RWPE2 (cell line): ENCODE measurements at regions not wholly inside any gene's neighbourhood (a gene's known extent, or its start where the extent isn't known, plus 50 kb on each side); places are given as distances from the start of the nearest gene placed in this dataset.

Source experiments
- ATAC-seq: fragments of 200-7000 bp; cut with Tn5 transposase; 3 replicates; pipeline ENCODE4 v1.9.1; 2021; ENCODE audit warnings: low read depth
- DNase-seq: peaks from one replicate; pipeline ENCODE4 v3.0.0-alpha.2; 2020; ENCODE audit warnings: low spot score
- H3K27ac ChIP-seq: fragments of 450-650 bp; 2 replicates; pipeline ENCODE4 v1.5.1; 2017; ENCODE audit warnings: mild to moderate bottlenecking; ENCODE audit not compliant: poor library complexity, severe bottlenecking
- H3K27me3 ChIP-seq: fragments of 250-450 bp; sonication (Bioruptor Pico); 2 replicates; pipeline ENCODE4 v1.5.1; 2021; ENCODE audit warnings: mild to moderate bottlenecking, moderate library complexity; ENCODE audit not compliant: insufficient read depth, poor library complexity, severe bottlenecking
- H3K36me3 ChIP-seq: fragments of 250-450 bp; sonication (Bioruptor Pico); 2 replicates; pipeline ENCODE4 v1.5.1; 2020; ENCODE audit warnings: low read depth, mild to moderate bottlenecking, moderate library complexity
- H3K4me1 ChIP-seq: fragments of 250-450 bp; sonication (Bioruptor Pico); 2 replicates; pipeline ENCODE4 v1.5.1; 2021; ENCODE audit warnings: mild to moderate bottlenecking, moderate library complexity; ENCODE audit not compliant: insufficient read depth, poor library complexity, severe bottlenecking
- H3K4me3 ChIP-seq: fragments of 250-450 bp; sonication (Bioruptor Pico); 2 replicates; pipeline ENCODE4 v1.5.1; 2021; ENCODE audit warnings: mild to moderate bottlenecking, moderate library complexity; ENCODE audit not compliant: severe bottlenecking
- H3K9me3 ChIP-seq: fragments of 250-450 bp; sonication (Bioruptor Pico); 2 replicates; pipeline ENCODE4 v1.5.1; 2021; ENCODE audit warnings: mild to moderate bottlenecking, moderate library complexity; ENCODE audit not compliant: severe bottlenecking
- CTCF ChIP-seq: fragments of 450-650 bp; IDR thresholded peaks from one replicate; pipeline ENCODE4 v1.5.1; 2017; ENCODE audit warnings: mild to moderate bottlenecking, moderate library complexity; ENCODE audit not compliant: poor library complexity, severe bottlenecking

- no peak for TF ChIP-seq CTCF
- H3K9me3 ChIP-seq = no peaks in the 10 kb centered on the region
- H3K27me3 ChIP-seq = peaks cover 3% of the 10 kb centered on the region
- H3K36me3 ChIP-seq = no peaks in the 10 kb centered on the region
- H3K4me3 ChIP-seq = no peak overlapping the region
- DNase-seq (no peak), ATAC-seq (no peak)
- no peak overlapping the region for H3K27ac ChIP-seq
- H3K4me1 ChIP-seq = no peaks in the 10 kb centered on the region
Measured at GRCh38 chr3:116849261-116849688, 139.7 kb downstream of the TUSC7 start.

- no peak for DNase-seq
- H3K27ac ChIP-seq = no peak overlapping the region
Measured at GRCh38 chr3:116852803-116853202, 143.2 kb downstream of the TUSC7 start.

GRCh38 chr3:116863270-116863770, 153.7 kb downstream of the TUSC7 start:
- ATAC-seq = no peak
- Histone ChIP-seq H3K36me3 (no peaks in the 10 kb centered on the region), H3K4me3 (no peak overlapping the region), H3K27ac (no peak overlapping the region), H3K9me3 (no peaks in the 10 kb centered on the region), H3K4me1 (no peaks in the 10 kb centered on the region), H3K27me3 (no peaks in the 10 kb centered on the region)
- TF ChIP-seq CTCF = no peak
- no peak for DNase-seq

More at GRCh38 chr3:116852803-116853202, 143.2 kb downstream of the TUSC7 start:
- H3K9me3 ChIP-seq = no peaks in the 10 kb centered on the region
- TF ChIP-seq CTCF = no peak
- no peak for ATAC-seq
- H3K4me3 ChIP-seq = no peak overlapping the region
- H3K4me1 ChIP-seq = no peaks in the 10 kb centered on the region
- peaks cover 3% of the 10 kb centered on the region for H3K27me3 ChIP-seq
- H3K36me3 ChIP-seq = no peaks in the 10 kb centered on the region

GRCh38 chr3:116863822-116864589, 154.4 kb downstream of the TUSC7 start:
- no peak overlapping the region for H3K27ac ChIP-seq
- peak; percentile 77 for TF ChIP-seq CTCF
- H3K4me3 ChIP-seq = no peak overlapping the region
- no peaks in the 10 kb centered on the region for H3K27me3 ChIP-seq
- H3K36me3 ChIP-seq = no peaks in the 10 kb centered on the region
- ATAC-seq (peak; percentile 76), DNase-seq (no peak)
- no peaks in the 10 kb centered on the region for H3K4me1 ChIP-seq
- no peaks in the 10 kb centered on the region for H3K9me3 ChIP-seq

- Histone ChIP-seq H3K27ac (no peak overlapping the region), H3K36me3 (no peaks in the 10 kb centered on the region), H3K27me3 (no peaks in the 10 kb centered on the region), H3K9me3 (no peaks in the 10 kb centered on the region), H3K4me1 (no peaks in the 10 kb centered on the region), H3K4me3 (no peak overlapping the region)
- ATAC-seq = no peak
- peak; percentile 54 for TF ChIP-seq CTCF
- DNase-seq = no peak
Measured at GRCh38 chr3:116864590-116864927, 155.0 kb downstream of the TUSC7 start.
